GM12878 (cell line): ENCODE measurements at regions not wholly inside any gene's neighbourhood (a gene's known extent, or its start where the extent isn't known, plus 50 kb on each side); places are given as distances from the start of the nearest gene placed in this dataset.

Experiments used
- ATAC-seq: fragments of 200-7000 bp; cut with Tn5 transposase; 3 replicates; pipeline ENCODE4 v1.9.1; 2020; ENCODE audit warnings: mild to moderate bottlenecking, moderate library complexity
- BruUV-seq: library from RNA; stranded (reverse); fragments of 400-500 nt; replicated peaks from 2 replicates; lab custom pipeline; 2021; lab: Mats Ljungman, UMichigan
- CTCF ChIA-PET: fragments of 300-600 bp; sonication (Branson Sonifier 250); formaldehyde crosslinking; extraction: SDS; loops from one replicate; lab custom pipeline; 2021; ENCODE audit warnings: inconsistent platforms; lab: Yijun Ruan, JAX
- POLR2A ChIA-PET: fragments of 350-600 bp; formaldehyde crosslinking; extraction: SDS; loops from one replicate; lab custom pipeline; 2021; ENCODE audit warnings: inconsistent platforms; lab: Charles Lee
- RAD21 ChIA-PET: fragments of 300-600 bp; sonication (Branson Sonifier 250); formaldehyde crosslinking; loops from one replicate; lab custom pipeline; 2023; ENCODE audit warnings: antibody characterized with exemption; ENCODE audit not compliant: unreplicated experiment; lab: Charles Lee
- SMC1A ChIA-PET: fragments of 300-600 bp; sonication (Branson Sonifier 250); formaldehyde crosslinking; loops from one replicate; lab custom pipeline; 2023; ENCODE audit not compliant: unreplicated experiment, uncharacterized antibody; lab: Charles Lee
- DNase-seq: peaks from one replicate; pipeline ENCODE4 v3.0.0-alpha.2; 2011; ENCODE audit warnings: low read depth, low spot score
- FAIRE-seq: peaks from 3 replicates; lab custom pipeline; 2011; peaks lifted over from hg19 to GRCh38; lab: Jason Lieb, UNC
- H2AFZ ChIP-seq: 2 replicates; pipeline ENCODE4 v1.6.0; 2011; ENCODE audit warnings: low read depth, low read length, control low read depth; ENCODE audit not compliant: control insufficient read depth
- H3K27ac ChIP-seq: 2 replicates; pipeline ENCODE4 v1.5.1; 2011; ENCODE audit warnings: control low read depth; ENCODE audit not compliant: control insufficient read depth, insufficient read depth
- H3K27me3 ChIP-seq, 2 experiments: replicated peaks in 1 of 2; 2 replicates each; pipeline versions ENCODE4 v1.6.0 to v1.6.1; 2011; ENCODE audit warnings: low read length in 1 of 2; ENCODE audit not compliant: control insufficient read depth in 2 of 2, insufficient read depth in 2 of 2
- H3K36me3 ChIP-seq, 2 experiments: 2 replicates each; pipeline ENCODE4 v1.5.1; 2011; ENCODE audit warnings: low read length in 1 of 2; ENCODE audit not compliant: control insufficient read depth in 2 of 2, insufficient read depth in 2 of 2
- H3K4me1 ChIP-seq: 2 replicates; pipeline ENCODE4 v1.6.1; 2011; ENCODE audit warnings: mild to moderate bottlenecking, low read length, moderate library complexity, mixed read lengths; ENCODE audit not compliant: control insufficient read depth, insufficient read depth
- H3K4me2 ChIP-seq: 2 replicates; pipeline ENCODE4 v1.6.0; 2011; ENCODE audit warnings: control low read depth; ENCODE audit not compliant: control insufficient read depth, insufficient read depth
- H3K4me3 ChIP-seq: fragments of 200-600 bp; sonication (generic); 2 replicates; pipeline ENCODE4 v1.5.1; 2016
- H3K79me2 ChIP-seq: 2 replicates; pipeline ENCODE4 v1.6.0; 2011; ENCODE audit warnings: low read length; ENCODE audit not compliant: control insufficient read depth, insufficient read depth
- H3K9ac ChIP-seq: 2 replicates; pipeline ENCODE4 v1.8.0; 2011; ENCODE audit warnings: low read length, control low read depth, mixed read lengths; ENCODE audit not compliant: control insufficient read depth, insufficient read depth
- H3K9me3 ChIP-seq: replicated peaks from 3 replicates; pipeline ENCODE4 v1.5.1; 2011; ENCODE audit warnings: mild to moderate bottlenecking, low read length; ENCODE audit not compliant: control insufficient read depth, insufficient read depth
- H4K20me1 ChIP-seq: 2 replicates; pipeline ENCODE4 v1.6.0; 2011; ENCODE audit not compliant: control insufficient read depth, insufficient read depth
- ASH2L ChIP-seq: fragments of 300-600, 200-600 bp; sonication (generic); IDR thresholded peaks from 2 replicates; pipeline ENCODE4 v1.6.1; 2017; ENCODE audit warnings: low read depth, mild to moderate bottlenecking, borderline replicate concordance
- ATF7 ChIP-seq: fragments of 450-650 bp; IDR thresholded peaks from 2 replicates; pipeline ENCODE4 v1.6.1; 2016; ENCODE audit warnings: low read depth, mild to moderate bottlenecking
- BMI1 ChIP-seq: fragments of 450-650 bp; IDR thresholded peaks from 2 replicates; pipeline ENCODE4 v1.6.1; 2016; ENCODE audit warnings: mild to moderate bottlenecking, moderate library complexity, borderline replicate concordance
- BRCA1 ChIP-seq: IDR thresholded peaks from 2 replicates; pipeline ENCODE4 v1.6.1; 2011; ENCODE audit warnings: low read depth, low read length, improper control_type of control experiment
- CHD1 ChIP-seq: IDR thresholded peaks from 2 replicates; pipeline ENCODE4 v1.6.1; 2012; ENCODE audit warnings: low read depth, low read length, improper control_type of control experiment
- HDGF ChIP-seq: fragments of 450-650 bp; IDR thresholded peaks from 2 replicates; pipeline ENCODE4 v1.6.1; 2016; ENCODE audit warnings: antibody characterized with exemption
- IKZF1 ChIP-seq: fragments of 450-650 bp; conservative IDR thresholded peaks from 2 replicates; pipeline ENCODE4 v1.6.1; 2017; ENCODE audit warnings: antibody characterized with exemption, mild to moderate bottlenecking
- IRF4 ChIP-seq: IDR thresholded peaks from 2 replicates; pipeline ENCODE4 v1.6.1; 2011; ENCODE audit warnings: low read depth, low read length
- MYB ChIP-seq: fragments of 150-350 bp; IDR thresholded peaks from 2 replicates; pipeline ENCODE4 v1.6.1; 2014; ENCODE audit warnings: mild to moderate bottlenecking, low read depth, low read length, borderline replicate concordance
- NFXL1 ChIP-seq: fragments of 450-650 bp; IDR thresholded peaks from 2 replicates; pipeline ENCODE4 v1.6.1; 2017; ENCODE audit warnings: antibody characterized with exemption, mild to moderate bottlenecking, borderline replicate concordance
- RFX5 ChIP-seq: IDR thresholded peaks from 2 replicates; pipeline ENCODE4 v1.6.1; 2011; ENCODE audit warnings: low read depth, low read length, improper control_type of control experiment
- SREBF1 ChIP-seq: IDR thresholded peaks from 2 replicates; pipeline ENCODE4 v1.6.1; 2012; ENCODE audit warnings: mild to moderate bottlenecking, low read length
- SREBF2 ChIP-seq: IDR thresholded peaks from 2 replicates; pipeline ENCODE4 v1.6.1; 2012; ENCODE audit warnings: mild to moderate bottlenecking, low read length
- STAT3 ChIP-seq: IDR thresholded peaks from 2 replicates; pipeline ENCODE4 v1.6.1; 2011; ENCODE audit warnings: low read depth, low read length, improper control_type of control experiment
- SUZ12 ChIP-seq: fragments of 200-600 bp; sonication (generic); IDR thresholded peaks from one replicate; pipeline ENCODE4 v1.6.1; 2018; ENCODE audit warnings: antibody characterized with exemption, mild to moderate bottlenecking; ENCODE audit not compliant: unreplicated experiment
- ZBED1 ChIP-seq: IDR thresholded peaks from 2 replicates; pipeline ENCODE4 v1.6.1; 2016; ENCODE audit warnings: borderline replicate concordance
- WGBS: methylation state at CpG from one replicate; pipeline ENCODE4 v1.1.6; 2016; ENCODE audit warnings: low lambda C conversion rate; ENCODE audit not compliant: insufficient replicate concordance, insufficient coverage; ENCODE audit errors: missing lambda C conversion rate; 5-methylcytosine and 5-hydroxymethylcytosine counted together
- in situ Hi-C: fragments of 300-500 bp; cut with MboI; formaldehyde crosslinking; loops from 9 replicates; pipeline ENCODE4 v1.14.3; 2018; ENCODE audit warnings: mixed read lengths
- intact Hi-C: fragments of 100-400 bp; cut with micrococcal nuclease; formaldehyde crosslinking; loops from one replicate; pipeline ENCODE4 v1.14.2; 2022; ENCODE audit not compliant: unreplicated experiment
- TF ChIP-seq, protein P1 (sequence below): IDR thresholded peaks from 2 replicates; pipeline ENCODE4 v1.6.1; 2012; ENCODE audit warnings: mild to moderate bottlenecking, low read depth, low read length

DNA sequence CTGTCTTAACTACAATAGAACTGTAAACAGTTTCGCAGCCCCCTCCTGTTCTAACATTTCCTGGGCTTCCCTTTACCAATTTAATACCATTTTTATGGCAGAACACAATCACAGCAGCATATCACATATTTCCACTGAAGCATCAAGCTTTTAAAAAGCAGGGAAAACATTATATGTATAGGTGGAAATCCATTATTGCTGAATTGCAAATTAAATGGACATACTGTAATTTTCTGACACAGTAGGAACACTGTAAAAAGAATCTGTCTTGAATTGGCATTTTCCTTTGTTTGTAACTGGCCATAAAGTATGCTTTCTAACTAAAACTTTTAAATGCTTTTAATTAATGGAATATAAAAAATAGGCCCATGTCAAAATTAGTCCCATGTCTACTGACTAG is 1385.8 kb downstream of the SI start:
- SMC1A ChIA-PET = interaction anchor here (0.6 kb wide), 1 partner anchor 495 kb away, joined by 4 read pairs; no protein-coding TSS in a partner anchor
- no peak for FAIRE-seq
- WGBS = 0% methylated on average over 1 of the region's 1 CpG
- in situ Hi-C loops = no loop called here
- H3K27ac ChIP-seq = no peak overlapping the region
- no TSS peak for BruUV-seq
- no peaks in the 10 kb centered on the region for H3K9me3 ChIP-seq
- H4K20me1 ChIP-seq = no peaks in the 10 kb centered on the region
- TF ChIP-seq CHD1 (no peak), MYB (no peak), IKZF1 (no peak), RFX5 (no peak), SUZ12 (no peak), STAT3 (no peak), NFXL1 (no peak), SREBF2 (no peak), HDGF (no peak), BRCA1 (no peak), ATF7 (no peak)
- CTCF ChIA-PET = no interaction called here
- H3K27me3 ChIP-seq = no peaks in the 10 kb centered on the region
- no peak for ATAC-seq
- H3K4me3 ChIP-seq = no peak overlapping the region
- H3K4me1 ChIP-seq = no peaks in the 10 kb centered on the region
- H3K9ac ChIP-seq = no peak overlapping the region
- DNase-seq = no peak
- no peak overlapping the region for H3K4me2 ChIP-seq
- POLR2A ChIA-PET = no interaction called here
- intact Hi-C loops = no loop called here
- RAD21 ChIA-PET = no interaction called here
- H3K36me3 ChIP-seq = no peaks in the 10 kb centered on the region
- H2AFZ ChIP-seq = no peak overlapping the region
- H3K79me2 ChIP-seq = no peaks in the 10 kb centered on the region

DNA sequence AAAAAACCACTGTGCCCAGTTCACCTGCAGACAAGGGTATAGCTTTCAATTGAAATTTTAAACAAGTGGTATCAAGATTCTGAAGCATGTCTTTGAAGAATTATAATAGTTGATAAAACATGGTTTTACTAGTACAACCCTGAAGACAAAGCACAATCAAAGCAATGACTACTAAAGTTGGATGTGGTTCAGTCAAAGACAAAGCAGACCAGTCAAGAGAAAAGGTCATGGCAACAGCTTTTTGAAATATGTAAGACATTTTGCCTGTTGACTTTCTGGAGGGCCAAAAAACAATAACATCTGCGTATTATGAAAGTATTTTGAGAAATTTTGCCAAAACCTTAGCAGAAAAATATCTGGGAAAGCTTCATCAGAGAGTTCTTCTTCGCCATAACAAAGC is 1393.6 kb downstream of the SI start:
- H3K79me2 ChIP-seq = no peaks in the 10 kb centered on the region
- no peaks in the 10 kb centered on the region for H3K9me3 ChIP-seq
- CTCF ChIA-PET = no interaction called here
- H3K4me1 ChIP-seq = no peaks in the 10 kb centered on the region
- H3K27ac ChIP-seq = no peak overlapping the region
- ATAC-seq (no peak), DNase-seq (no peak)
- H4K20me1 ChIP-seq = no peaks in the 10 kb centered on the region
- in situ Hi-C loops = no loop called here
- intact Hi-C loops = no loop called here
- POLR2A ChIA-PET = no interaction called here
- TF ChIP-seq IRF4 (no peak), BMI1 (no peak), ASH2L (no peak), SREBF1 (no peak), ZBED1 (no peak)
- TF ChIP-seq, protein P1, sequence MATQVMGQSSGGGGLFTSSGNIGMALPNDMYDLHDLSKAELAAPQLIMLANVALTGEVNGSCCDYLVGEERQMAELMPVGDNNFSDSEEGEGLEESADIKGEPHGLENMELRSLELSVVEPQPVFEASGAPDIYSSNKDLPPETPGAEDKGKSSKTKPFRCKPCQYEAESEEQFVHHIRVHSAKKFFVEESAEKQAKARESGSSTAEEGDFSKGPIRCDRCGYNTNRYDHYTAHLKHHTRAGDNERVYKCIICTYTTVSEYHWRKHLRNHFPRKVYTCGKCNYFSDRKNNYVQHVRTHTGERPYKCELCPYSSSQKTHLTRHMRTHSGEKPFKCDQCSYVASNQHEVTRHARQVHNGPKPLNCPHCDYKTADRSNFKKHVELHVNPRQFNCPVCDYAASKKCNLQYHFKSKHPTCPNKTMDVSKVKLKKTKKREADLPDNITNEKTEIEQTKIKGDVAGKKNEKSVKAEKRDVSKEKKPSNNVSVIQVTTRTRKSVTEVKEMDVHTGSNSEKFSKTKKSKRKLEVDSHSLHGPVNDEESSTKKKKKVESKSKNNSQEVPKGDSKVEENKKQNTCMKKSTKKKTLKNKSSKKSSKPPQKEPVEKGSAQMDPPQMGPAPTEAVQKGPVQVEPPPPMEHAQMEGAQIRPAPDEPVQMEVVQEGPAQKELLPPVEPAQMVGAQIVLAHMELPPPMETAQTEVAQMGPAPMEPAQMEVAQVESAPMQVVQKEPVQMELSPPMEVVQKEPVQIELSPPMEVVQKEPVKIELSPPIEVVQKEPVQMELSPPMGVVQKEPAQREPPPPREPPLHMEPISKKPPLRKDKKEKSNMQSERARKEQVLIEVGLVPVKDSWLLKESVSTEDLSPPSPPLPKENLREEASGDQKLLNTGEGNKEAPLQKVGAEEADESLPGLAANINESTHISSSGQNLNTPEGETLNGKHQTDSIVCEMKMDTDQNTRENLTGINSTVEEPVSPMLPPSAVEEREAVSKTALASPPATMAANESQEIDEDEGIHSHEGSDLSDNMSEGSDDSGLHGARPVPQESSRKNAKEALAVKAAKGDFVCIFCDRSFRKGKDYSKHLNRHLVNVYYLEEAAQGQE = no peak
- TF ChIP-seq, all 136 proteins: peak for 0
- Histone ChIP-seq H3K4me3 (no peak overlapping the region), H3K9ac (no peak overlapping the region), H3K27me3 (no peaks in the 10 kb centered on the region), H3K4me2 (no peak overlapping the region), H3K36me3 (no peaks in the 10 kb centered on the region), H2AFZ (no peak overlapping the region)
- FAIRE-seq = no peak
- 0% methylated on average over 2 of the region's 2 CpGs for WGBS
- RAD21 ChIA-PET = no interaction called here
- no TSS peak for BruUV-seq
- SMC1A ChIA-PET = interaction anchor here (0.8 to 1.6 kb wide), 3 partner anchors 9 to 266 kb away, joined by 3 read pairs; no protein-coding TSS in a partner anchor
